ENCODE measurements at regions not wholly inside any gene's neighbourhood (a gene's known extent, or its start where the extent isn't known, plus 50 kb on each side); places are given as distances from the start of the nearest gene placed in this dataset.
"Not testable (repeated sequence)": the region's sequence is repeated elsewhere in the genome, so short reads cannot be mapped to it uniquely, and the experiment has no call there.

DNA sequence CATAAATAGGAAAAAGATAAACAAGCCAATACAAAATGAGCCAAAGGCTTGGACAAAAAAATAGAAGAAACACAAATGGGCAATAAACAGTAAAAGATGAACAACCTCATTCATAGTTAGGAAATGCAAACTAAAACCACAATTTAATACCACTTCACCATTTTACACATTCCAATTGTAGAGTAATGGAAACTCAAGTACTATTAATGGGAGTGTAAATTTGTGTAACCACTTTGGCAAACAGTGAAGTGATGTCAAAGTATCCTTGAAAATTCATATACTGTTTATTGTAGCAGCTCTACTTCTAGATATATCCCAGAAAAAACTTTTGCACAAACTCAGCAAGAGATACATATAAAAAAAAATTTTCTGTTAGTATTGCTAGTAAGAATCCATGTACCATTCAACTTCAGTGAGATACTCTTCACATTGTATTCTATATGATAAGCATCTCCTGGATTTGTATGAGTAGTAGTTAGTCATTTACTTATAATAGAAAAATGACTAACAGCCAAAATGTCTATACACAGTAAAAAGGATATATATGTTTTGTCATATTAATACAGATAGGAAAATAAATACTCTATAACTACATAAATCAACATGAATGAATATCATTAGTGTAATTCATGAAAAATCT is 229.8 kb downstream of the DKK2 start:
- ChIA-PET CTCF (no interaction called here), POLR2A (no interaction called here)
- Mint-ChIP-seq H3K4me1 (ENCODE audit: low read depth) (no peaks in the 10 kb centered on the region), H3K4me3 (no peak overlapping the region), H3K27ac (no peak overlapping the region), H3K27me3 (ENCODE audit: low read depth) (no peaks in the 10 kb centered on the region), H3K36me3 (ENCODE audit: low read depth) (no peaks in the 10 kb centered on the region), H3K9me3 (ENCODE audit: insufficient read depth) (no peaks in the 10 kb centered on the region)
- DNase-seq = no peak
- ATAC-seq = no peak

- Mint-ChIP-seq H3K36me3 (ENCODE audit: low read depth) (no peaks in the 10 kb centered on the region), H3K4me3 (no peak overlapping the region), H3K27me3 (ENCODE audit: low read depth) (no peaks in the 10 kb centered on the region), H3K27ac (no peak overlapping the region), H3K4me1 (ENCODE audit: low read depth) (no peaks in the 10 kb centered on the region), H3K9me3 (ENCODE audit: insufficient read depth) (no peaks in the 10 kb centered on the region)
- POLR2A ChIA-PET = no interaction called here
- CTCF ChIA-PET = no interaction called here
- ATAC-seq (no peak), DNase-seq (no peak)
Measured at GRCh38 chr4:106803083-106803482, 233.0 kb downstream of the DKK2 start.

DNA sequence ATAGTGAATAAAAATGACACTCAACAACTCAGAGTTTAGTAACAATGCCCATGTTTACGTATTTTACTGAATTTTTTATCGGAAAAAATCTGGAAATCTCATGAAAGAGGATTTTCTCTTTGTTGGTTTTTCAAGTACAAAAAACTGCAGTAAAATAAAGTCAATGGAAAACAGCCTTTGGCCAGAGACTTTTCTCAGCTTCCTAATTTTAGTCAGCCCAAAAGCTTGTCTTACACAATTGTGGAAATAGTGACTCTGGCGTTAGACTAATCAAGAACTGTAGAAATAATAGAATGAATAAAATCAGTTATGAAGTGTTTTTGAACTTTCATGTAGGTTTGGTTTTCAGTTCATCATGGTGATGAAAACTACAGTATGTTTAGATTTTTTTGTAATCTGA is 234.7 kb downstream of the DKK2 start:
- ATAC-seq (no peak), DNase-seq (no peak)
- H3K27ac Mint-ChIP-seq = no peak overlapping the region
- no peaks in the 10 kb centered on the region for H3K4me1 Mint-ChIP-seq (ENCODE audit: low read depth)
- H3K9me3 Mint-ChIP-seq (ENCODE audit: insufficient read depth) = no peaks in the 10 kb centered on the region
- CTCF ChIA-PET = no interaction called here
- no peaks in the 10 kb centered on the region for H3K27me3 Mint-ChIP-seq (ENCODE audit: low read depth)
- H3K4me3 Mint-ChIP-seq = no peak overlapping the region
- POLR2A ChIA-PET = no interaction called here
- H3K36me3 Mint-ChIP-seq (ENCODE audit: low read depth) = no peaks in the 10 kb centered on the region

- CTCF ChIA-PET = no interaction called here
- POLR2A ChIA-PET = no interaction called here
- Mint-ChIP-seq H3K27me3 (ENCODE audit: low read depth) (no peaks in the 10 kb centered on the region), H3K9me3 (ENCODE audit: insufficient read depth) (no peaks in the 10 kb centered on the region), H3K27ac (no peak overlapping the region), H3K36me3 (ENCODE audit: low read depth) (no peaks in the 10 kb centered on the region), H3K4me1 (ENCODE audit: low read depth) (no peaks in the 10 kb centered on the region), H3K4me3 (no peak overlapping the region)
- ATAC-seq (no peak), DNase-seq (no peak)
Measured at GRCh38 chr4:106796876-106797275, 239.2 kb downstream of the DKK2 start.

DNA sequence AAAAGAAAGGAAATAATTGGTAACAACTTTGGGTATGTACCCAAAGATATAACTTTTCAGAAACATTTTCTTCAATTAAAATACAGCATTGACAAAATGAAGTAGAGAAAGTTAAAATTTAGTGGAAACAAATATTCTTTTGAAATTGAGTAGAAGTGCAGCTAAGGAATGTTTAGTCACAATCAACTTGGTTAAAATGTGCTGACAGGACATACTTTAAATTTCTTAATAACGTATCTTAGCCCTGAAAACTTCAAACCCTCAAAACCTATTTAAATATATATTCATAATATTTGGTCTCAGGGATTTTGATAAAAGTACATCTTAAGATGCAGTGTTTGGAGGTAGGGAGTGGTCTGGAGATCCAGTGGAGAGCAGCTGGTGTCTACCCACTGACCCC is 240.8 kb downstream of the DKK2 start:
- no peak overlapping the region for H3K4me3 Mint-ChIP-seq
- DNase-seq = no peak
- no peaks in the 10 kb centered on the region for H3K27me3 Mint-ChIP-seq (ENCODE audit: low read depth)
- POLR2A ChIA-PET = no interaction called here
- ATAC-seq = no peak
- no peaks in the 10 kb centered on the region for H3K4me1 Mint-ChIP-seq (ENCODE audit: low read depth)
- no peak overlapping the region for H3K27ac Mint-ChIP-seq
- CTCF ChIA-PET = no interaction called here
- H3K36me3 Mint-ChIP-seq (ENCODE audit: low read depth) = no peaks in the 10 kb centered on the region
- H3K9me3 Mint-ChIP-seq (ENCODE audit: insufficient read depth) = no peaks in the 10 kb centered on the region

DNA sequence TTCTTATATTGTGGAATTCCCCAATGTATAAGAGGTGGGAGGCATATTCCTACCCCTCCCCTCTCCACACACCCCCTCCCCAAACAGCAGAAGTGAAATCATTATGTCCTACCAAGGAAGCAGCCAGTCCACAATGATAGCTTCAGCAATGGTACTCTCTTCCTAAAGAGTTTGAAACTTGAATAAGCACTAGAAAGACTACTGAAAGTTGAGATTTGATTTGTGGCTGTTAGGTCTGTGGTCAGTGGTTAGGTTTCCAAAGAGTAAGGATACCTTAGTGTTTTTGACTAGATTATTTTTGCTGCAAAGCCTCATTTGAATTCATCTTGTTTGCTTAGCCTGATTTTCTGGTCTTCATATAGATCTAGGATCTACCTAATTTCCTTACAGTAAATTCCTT is 242.2 kb downstream of the DKK2 start:
- Mint-ChIP-seq H3K27me3 (ENCODE audit: low read depth) (no peaks in the 10 kb centered on the region), H3K4me1 (ENCODE audit: low read depth) (no peaks in the 10 kb centered on the region)
- CTCF ChIA-PET = no interaction called here

GRCh38 chr4:106775636-106776035 is 260.5 kb downstream of the DKK2 start:
- ChIA-PET CTCF (no interaction called here), POLR2A (no interaction called here)
- Mint-ChIP-seq H3K36me3 (ENCODE audit: low read depth) (no peaks in the 10 kb centered on the region), H3K27ac (no peak overlapping the region), H3K27me3 (ENCODE audit: low read depth) (no peaks in the 10 kb centered on the region), H3K9me3 (ENCODE audit: insufficient read depth) (no peaks in the 10 kb centered on the region), H3K4me3 (no peak overlapping the region), H3K4me1 (ENCODE audit: low read depth) (no peaks in the 10 kb centered on the region)
- DNase-seq (no peak), ATAC-seq (no peak)

More for the DNA sequence above, 242.2 kb downstream of the DKK2 start:
- H3K27ac Mint-ChIP-seq = no peak overlapping the region
- POLR2A ChIA-PET = no interaction called here
- H3K36me3 Mint-ChIP-seq (ENCODE audit: low read depth) = no peaks in the 10 kb centered on the region
- no peak for DNase-seq
- ATAC-seq = no peak
- H3K4me3 Mint-ChIP-seq = no peak overlapping the region
- no peaks in the 10 kb centered on the region for H3K9me3 Mint-ChIP-seq (ENCODE audit: insufficient read depth)

DNA sequence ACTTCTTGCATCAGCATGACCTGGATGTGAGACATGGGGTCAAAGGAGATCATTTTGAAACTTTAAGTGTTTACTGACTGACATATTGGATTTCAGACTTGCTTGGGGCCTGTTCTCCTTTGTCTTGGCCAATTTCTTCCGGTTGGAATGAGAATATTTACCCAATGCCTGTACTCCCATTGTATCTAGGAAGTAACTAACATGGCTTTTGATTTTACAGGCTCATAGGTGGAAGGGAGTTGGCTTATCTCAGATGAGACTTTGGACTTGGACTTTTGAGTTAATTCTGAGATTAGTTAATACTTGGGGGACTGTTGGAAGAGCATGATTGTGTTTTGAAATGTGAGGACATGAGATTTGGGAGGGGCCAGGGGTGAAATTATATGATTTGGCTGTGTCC is 262.1 kb downstream of the DKK2 start:
- H3K27ac Mint-ChIP-seq; H3K9me3 Mint-ChIP-seq (ENCODE audit: insufficient read depth); H3K4me3 Mint-ChIP-seq; H3K27me3 Mint-ChIP-seq (ENCODE audit: low read depth); DNase-seq; ATAC-seq; H3K4me1 Mint-ChIP-seq (ENCODE audit: low read depth); CTCF ChIA-PET; H3K36me3 Mint-ChIP-seq (ENCODE audit: low read depth); POLR2A ChIA-PET: not testable (repeated sequence)

DNA sequence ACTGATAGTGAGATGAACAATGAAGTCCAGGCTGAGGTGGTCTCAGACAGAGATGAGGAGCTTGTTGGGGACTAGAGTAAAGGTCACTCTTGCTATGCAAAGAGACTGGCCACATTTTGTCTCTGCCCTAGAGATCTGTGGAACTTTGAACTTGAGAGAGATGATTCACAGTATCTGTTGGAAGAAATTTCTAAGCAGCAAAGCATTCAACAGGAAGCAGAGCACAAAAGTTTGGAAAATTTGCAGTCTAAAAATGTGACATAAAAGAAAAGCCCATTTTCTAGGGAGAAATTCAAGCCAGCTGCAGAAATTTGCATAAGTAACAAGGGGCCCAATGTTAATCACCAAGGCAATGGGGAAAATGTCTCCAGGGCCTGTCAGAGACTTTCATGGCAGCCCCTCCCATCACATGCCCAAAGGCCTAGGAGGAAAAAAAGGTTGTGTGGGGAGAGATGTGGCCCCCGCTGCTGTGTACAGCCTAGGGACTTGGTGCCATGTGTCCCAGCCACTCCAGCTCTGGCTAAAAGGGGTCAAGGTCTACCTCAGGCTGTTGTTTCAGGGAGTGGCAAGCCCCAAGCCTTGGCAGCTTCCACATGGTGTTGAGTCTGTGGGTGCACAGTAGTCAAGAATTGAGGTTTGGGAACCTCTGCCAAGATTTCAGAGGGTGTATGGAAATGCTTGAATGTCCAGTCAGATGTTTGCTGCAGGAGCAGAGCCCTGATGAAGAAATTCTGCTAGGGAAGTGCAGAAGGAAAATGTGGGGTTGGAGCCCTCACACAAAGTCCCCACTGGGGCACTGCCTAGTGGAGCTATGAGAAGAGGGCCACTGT is 262.8 kb downstream of the DKK2 start:
- ATAC-seq = no peak
- H3K27me3 Mint-ChIP-seq (ENCODE audit: low read depth) = no peaks in the 10 kb centered on the region
- H3K27ac Mint-ChIP-seq = no peak overlapping the region
- no peaks in the 10 kb centered on the region for H3K36me3 Mint-ChIP-seq (ENCODE audit: low read depth)
- ChIA-PET POLR2A (no interaction called here), CTCF (no interaction called here)
- no peak overlapping the region for H3K4me3 Mint-ChIP-seq
- no peak for DNase-seq
- H3K4me1 Mint-ChIP-seq (ENCODE audit: low read depth) = no peaks in the 10 kb centered on the region
- H3K9me3 Mint-ChIP-seq (ENCODE audit: insufficient read depth) = peaks cover 4% of the 10 kb centered on the region

DNA sequence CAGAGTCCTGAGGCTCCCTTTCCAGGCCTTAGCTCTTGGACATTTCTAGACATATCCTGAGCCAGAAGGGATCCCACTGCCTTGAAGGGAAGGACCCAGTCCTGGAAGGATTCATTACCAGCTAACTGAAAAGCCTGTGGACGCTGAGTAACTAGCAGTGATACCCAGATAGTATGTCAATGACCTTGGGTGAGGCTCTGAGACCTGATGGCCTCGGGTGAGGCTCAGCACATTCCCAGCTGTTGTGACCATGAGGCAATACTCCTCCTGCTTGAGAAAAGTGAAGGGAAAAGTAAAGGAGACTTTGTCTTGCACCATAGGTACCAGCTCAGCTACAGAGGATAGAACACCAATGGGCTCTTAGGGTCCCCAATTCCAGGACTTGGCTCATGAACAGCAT is 268.1 kb downstream of the DKK2 start:
- ATAC-seq (no peak), DNase-seq (no peak)
- POLR2A ChIA-PET = no interaction called here
- Mint-ChIP-seq H3K27me3 (ENCODE audit: low read depth) (no peaks in the 10 kb centered on the region), H3K27ac (no peak overlapping the region), H3K36me3 (ENCODE audit: low read depth) (no peaks in the 10 kb centered on the region), H3K4me1 (ENCODE audit: low read depth) (no peaks in the 10 kb centered on the region), H3K4me3 (no peak overlapping the region), H3K9me3 (ENCODE audit: insufficient read depth) (peaks cover 4% of the 10 kb centered on the region)
- CTCF ChIA-PET = no interaction called here

- Mint-ChIP-seq H3K4me1 (ENCODE audit: low read depth) (no peaks in the 10 kb centered on the region), H3K27me3 (ENCODE audit: low read depth) (no peaks in the 10 kb centered on the region), H3K9me3 (ENCODE audit: insufficient read depth) (peaks cover 4% of the 10 kb centered on the region), H3K27ac (no peak overlapping the region), H3K4me3 (no peak overlapping the region), H3K36me3 (ENCODE audit: low read depth) (no peaks in the 10 kb centered on the region)
- ATAC-seq (no peak), DNase-seq (no peak)
- ChIA-PET CTCF (no interaction called here), POLR2A (no interaction called here)
Measured at GRCh38 chr4:106766519-106766918, 269.6 kb downstream of the DKK2 start.

GRCh38 chr4:106764774-106765173 is 271.3 kb downstream of the DKK2 start:
- ChIA-PET CTCF (no interaction called here), POLR2A (no interaction called here)
- peaks cover 4% of the 10 kb centered on the region for H3K9me3 Mint-ChIP-seq (ENCODE audit: insufficient read depth)
- H3K27me3 Mint-ChIP-seq (ENCODE audit: low read depth) = no peaks in the 10 kb centered on the region
- ATAC-seq = no peak
- no peaks in the 10 kb centered on the region for H3K4me1 Mint-ChIP-seq (ENCODE audit: low read depth)
- no peak for DNase-seq
- no peak overlapping the region for H3K4me3 Mint-ChIP-seq
- H3K27ac Mint-ChIP-seq = no peak overlapping the region
- no peaks in the 10 kb centered on the region for H3K36me3 Mint-ChIP-seq (ENCODE audit: low read depth)

All from activated CD8-positive, alpha-beta T cell treated with anti-CD3 and anti-CD28 coated beads, Interleukin-2, amount 10 ng/mL, durations not matched to agents 7 days and 5 days (primary cell).